AG09309 (cell line): ENCODE measurements at regions not wholly inside any gene's neighbourhood (a gene's known extent, or its start where the extent isn't known, plus 50 kb on each side); places are given as distances from the start of the nearest gene placed in this dataset.

Experiments used
- DNase-seq: peaks from one replicate; pipeline ENCODE4 v3.0.0-alpha.2; 2010; ENCODE audit warnings: low read depth
- H3K4me3 ChIP-seq: 2 replicates; pipeline ENCODE4 v1.5.1; 2011; ENCODE audit warnings: mild to moderate bottlenecking, low read depth, low read length, moderate library complexity; ENCODE audit not compliant: control insufficient read depth
- TF ChIP-seq, protein P1 (sequence below): IDR thresholded peaks from 2 replicates; pipeline ENCODE4 v1.5.1; 2011; ENCODE audit warnings: mild to moderate bottlenecking, low read depth, low read length, inconsistent platforms; ENCODE audit not compliant: insufficient read depth, control insufficient read depth; ENCODE audit errors: missing control alignments

- H3K4me3 ChIP-seq, result no peak overlapping the region
- TF ChIP-seq, protein P1, sequence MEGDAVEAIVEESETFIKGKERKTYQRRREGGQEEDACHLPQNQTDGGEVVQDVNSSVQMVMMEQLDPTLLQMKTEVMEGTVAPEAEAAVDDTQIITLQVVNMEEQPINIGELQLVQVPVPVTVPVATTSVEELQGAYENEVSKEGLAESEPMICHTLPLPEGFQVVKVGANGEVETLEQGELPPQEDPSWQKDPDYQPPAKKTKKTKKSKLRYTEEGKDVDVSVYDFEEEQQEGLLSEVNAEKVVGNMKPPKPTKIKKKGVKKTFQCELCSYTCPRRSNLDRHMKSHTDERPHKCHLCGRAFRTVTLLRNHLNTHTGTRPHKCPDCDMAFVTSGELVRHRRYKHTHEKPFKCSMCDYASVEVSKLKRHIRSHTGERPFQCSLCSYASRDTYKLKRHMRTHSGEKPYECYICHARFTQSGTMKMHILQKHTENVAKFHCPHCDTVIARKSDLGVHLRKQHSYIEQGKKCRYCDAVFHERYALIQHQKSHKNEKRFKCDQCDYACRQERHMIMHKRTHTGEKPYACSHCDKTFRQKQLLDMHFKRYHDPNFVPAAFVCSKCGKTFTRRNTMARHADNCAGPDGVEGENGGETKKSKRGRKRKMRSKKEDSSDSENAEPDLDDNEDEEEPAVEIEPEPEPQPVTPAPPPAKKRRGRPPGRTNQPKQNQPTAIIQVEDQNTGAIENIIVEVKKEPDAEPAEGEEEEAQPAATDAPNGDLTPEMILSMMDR, result no peak
- DNase-seq, result peak; percentile 46
These were observed 111.1 kb upstream of the SASH1 start for GRCh38 chr6:148231572-148231971.

DNA sequence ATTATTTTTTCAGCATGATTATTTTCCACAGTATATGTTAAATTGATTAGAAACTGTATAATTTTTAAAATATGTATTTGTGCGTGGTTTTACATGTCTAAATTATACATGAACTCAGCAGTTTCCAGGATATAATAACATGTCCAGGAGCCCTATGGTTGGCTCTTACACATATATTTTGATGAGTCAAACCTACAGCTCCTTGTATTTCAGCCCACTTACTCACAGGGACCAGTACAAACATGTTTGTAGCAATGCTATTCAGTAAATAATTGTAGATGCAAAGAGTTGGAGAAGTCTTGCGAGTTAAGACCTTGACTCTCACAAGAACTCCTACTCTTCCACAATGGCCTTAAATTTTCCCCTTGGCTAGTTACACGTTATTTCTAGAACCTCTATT is 107.2 kb upstream of the SASH1 start:
- DNase-seq, result no peak
- TF ChIP-seq, protein P1, result no peak
- H3K4me3 ChIP-seq, result no peak overlapping the region

GRCh38 chr6:148238713-148239112 is 103.9 kb upstream of the SASH1 start:
- TF ChIP-seq, protein P1, result no peak
- H3K4me3 ChIP-seq, result no peak overlapping the region
- no peak for DNase-seq

DNA sequence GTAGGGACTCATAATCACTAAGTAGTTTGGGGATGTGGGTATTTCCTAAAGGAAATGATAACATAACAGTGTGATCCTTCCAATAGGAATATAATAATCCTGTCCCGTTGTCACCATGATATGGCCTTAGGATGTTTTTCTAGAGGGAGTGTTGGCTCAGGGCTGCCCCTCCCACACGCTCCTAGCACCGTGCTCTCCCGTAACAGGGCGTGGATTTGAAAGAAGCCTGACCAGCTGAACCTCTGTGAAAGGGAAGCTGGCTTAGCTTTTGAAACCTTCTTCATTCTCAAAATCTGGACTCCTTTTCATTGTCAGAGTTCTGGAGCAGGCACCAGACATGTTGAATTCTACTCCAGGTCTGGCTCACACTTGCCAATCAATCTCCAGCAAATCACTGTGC is 103.4 kb upstream of the SASH1 start:
- TF ChIP-seq, protein P1, result no peak
- DNase-seq, result no peak

GRCh38 chr6:148239801-148240460 is 102.7 kb upstream of the SASH1 start:
- DNase-seq, result no peak
- TF ChIP-seq, protein P1, result no peak
- no peak overlapping the region for H3K4me3 ChIP-seq

More for the DNA sequence above, 103.4 kb upstream of the SASH1 start:
- no peak overlapping the region for H3K4me3 ChIP-seq

- TF ChIP-seq, protein P1, result no peak
- DNase-seq, result peak; percentile 39
- no peak overlapping the region for H3K4me3 ChIP-seq
These were observed 102.2 kb upstream of the SASH1 start for GRCh38 chr6:148240461-148240840.
